ENCODE measurements at regions not wholly inside any gene's neighbourhood (a gene's known extent, or its start where the extent isn't known, plus 50 kb on each side); places are given as distances from the start of the nearest gene placed in this dataset.

GRCh38 chr1:241422470-241422869, 65.5 kb upstream of the RGS7 start:
- TF ChIP-seq CTCF (IDR thresholded peaks at IDR 0.05; ENCODE audit: borderline replicate concordance, extremely low read depth, low read length, poor library complexity, severe bottlenecking), result no peak
- no peak for TF ChIP-seq EZH2 (IDR thresholded peaks at IDR 0.05; ENCODE audit: borderline replicate concordance, low read depth, low read length, severe bottlenecking)
